CD1c-positive myeloid dendritic cell (primary cell): ENCODE measurements at regions not wholly inside any gene's neighbourhood (a gene's known extent, or its start where the extent isn't known, plus 50 kb on each side); places are given as distances from the start of the nearest gene placed in this dataset.
"Not testable (repeated sequence)": the region's sequence is repeated elsewhere in the genome, so short reads cannot be mapped to it uniquely, and the experiment has no call there.

Experiments
- DNase-seq: peaks from one replicate; pipeline ENCODE4 v3.0.0-alpha.2; 2016; ENCODE audit errors: extremely low spot score

DNA sequence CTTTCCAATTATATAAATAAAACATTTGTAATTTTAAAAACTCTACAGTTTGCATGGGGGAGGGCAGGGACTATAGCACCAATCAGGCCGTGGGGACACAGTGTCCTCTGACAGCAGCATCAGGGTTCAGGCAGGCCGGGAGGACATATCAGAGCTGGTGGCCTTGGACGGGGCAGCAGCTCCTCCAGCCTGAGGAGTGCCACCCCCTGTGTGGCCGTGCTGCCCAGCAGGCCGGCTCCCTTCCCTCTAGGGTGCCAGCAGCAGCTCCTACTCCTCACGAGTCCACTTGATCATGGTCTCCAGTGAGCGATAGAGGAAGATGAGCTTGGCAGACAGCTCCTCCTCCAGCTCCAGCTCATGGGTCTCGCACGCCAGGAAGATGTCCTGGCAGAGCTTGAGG, 144.0 kb upstream of the PHACTR3 start:
- no peak for DNase-seq

DNA sequence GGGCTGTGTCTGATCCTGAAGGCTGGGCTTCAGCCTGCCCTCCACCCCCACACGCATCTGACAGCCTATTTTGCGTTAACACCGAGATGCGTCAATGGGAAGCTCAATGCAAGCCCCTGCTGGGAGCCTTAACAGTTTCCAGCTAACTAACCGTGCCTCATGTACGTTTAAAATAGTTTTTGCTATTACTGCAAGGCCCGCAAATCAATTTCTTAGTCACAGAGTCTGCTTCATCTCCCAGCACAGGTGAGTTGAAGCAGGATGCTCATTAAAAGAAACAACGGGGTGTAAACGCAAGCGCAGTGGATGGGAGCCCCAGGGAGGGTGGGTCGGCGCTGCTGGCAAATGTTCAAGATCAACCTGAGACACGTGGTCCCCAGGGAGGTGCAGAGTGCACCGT, 142.8 kb upstream of the PHACTR3 start:
- no peak for DNase-seq

DNA sequence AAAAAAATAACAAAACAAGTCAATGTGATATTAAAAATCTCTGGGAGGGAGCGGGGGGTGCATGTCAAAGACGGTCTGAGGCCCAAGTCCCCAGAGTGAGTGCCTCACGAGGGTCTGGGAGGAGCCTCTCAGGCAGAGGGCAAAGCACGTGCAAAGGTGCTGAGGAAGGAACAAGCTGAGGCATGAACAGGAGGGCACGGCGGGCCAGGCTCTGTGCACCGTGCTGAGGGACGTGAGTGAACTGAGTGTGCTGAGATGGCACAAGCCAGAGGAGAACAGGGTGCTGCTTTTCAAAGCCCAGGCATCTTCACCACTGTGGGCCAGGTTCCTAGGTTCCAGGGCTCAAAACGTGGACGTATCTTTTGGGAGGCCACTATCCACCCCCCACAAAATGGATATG, 142.1 kb upstream of the PHACTR3 start:
- DNase-seq: no peak

- no peak for DNase-seq
Measured at GRCh38 chr20:59463541-59463940, 140.8 kb upstream of the PHACTR3 start.

- DNase-seq: no peak
Measured at GRCh38 chr20:59466107-59466815, 138.1 kb upstream of the PHACTR3 start.

DNA sequence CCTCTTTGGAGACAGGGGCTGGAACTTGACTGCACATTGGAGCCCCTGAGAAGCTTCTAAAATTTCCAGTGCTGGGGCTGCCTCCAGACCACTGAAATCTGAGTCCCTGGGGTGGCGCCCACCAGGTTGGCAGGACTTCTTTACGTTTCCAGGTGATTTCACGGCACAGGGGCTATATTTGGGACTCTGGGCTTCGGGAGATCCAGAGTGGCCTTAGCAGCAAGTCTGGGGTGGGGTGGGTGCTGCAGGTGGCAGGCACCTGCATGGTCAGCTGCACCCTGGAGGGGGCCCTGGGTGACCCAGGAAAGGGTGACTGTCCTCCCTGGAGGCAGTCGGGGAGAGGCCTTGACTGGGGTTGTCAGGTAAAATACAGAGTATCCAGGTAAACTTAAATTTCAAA, 135.5 kb upstream of the PHACTR3 start:
- no peak for DNase-seq

GRCh38 chr20:59469267-59470252, 134.8 kb upstream of the PHACTR3 start:
- DNase-seq: no peak

GRCh38 chr20:59470521-59470920, 133.8 kb upstream of the PHACTR3 start:
- no peak for DNase-seq

DNA sequence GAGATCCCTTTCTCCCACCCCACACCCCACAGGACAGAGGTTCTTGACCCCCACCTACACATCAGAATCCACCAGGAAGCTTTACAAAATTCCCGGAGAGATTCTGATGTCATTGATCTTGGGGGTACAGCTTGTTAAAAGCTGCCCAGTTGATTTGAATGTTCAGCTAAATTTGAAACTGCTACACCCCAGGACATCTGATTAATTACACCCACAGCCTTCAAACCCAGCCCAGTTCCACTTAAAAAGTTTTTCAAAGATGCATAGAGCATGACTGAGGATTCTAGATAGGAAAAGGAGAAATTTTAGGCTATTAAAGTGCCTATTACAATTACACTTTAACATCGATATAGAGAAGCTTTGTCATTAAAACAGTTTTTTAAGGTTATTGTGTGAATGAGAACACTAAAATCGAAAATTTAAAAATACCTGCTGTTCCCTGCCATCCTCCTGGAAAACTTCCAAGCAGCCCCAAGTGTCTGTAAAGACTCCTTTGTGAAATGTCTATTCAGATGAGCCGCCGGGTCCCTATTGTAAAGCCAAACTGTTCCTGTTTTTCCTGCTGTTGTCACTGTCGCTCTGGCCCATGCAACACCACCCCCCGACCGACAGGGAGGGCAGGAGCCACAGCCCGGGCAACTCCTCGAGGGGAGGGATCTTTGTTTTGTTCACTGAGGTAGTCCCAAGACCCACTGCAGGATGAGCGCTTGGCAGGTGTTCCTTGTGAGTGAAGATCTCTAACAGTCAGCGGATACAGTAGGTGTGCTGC, 132.5 kb upstream of the PHACTR3 start:
- DNase-seq: no peak

- no peak for DNase-seq
Measured at GRCh38 chr20:59473742-59474141, 130.6 kb upstream of the PHACTR3 start.

GRCh38 chr20:59481067-59481466, 123.3 kb upstream of the PHACTR3 start:
- no peak for DNase-seq

DNA sequence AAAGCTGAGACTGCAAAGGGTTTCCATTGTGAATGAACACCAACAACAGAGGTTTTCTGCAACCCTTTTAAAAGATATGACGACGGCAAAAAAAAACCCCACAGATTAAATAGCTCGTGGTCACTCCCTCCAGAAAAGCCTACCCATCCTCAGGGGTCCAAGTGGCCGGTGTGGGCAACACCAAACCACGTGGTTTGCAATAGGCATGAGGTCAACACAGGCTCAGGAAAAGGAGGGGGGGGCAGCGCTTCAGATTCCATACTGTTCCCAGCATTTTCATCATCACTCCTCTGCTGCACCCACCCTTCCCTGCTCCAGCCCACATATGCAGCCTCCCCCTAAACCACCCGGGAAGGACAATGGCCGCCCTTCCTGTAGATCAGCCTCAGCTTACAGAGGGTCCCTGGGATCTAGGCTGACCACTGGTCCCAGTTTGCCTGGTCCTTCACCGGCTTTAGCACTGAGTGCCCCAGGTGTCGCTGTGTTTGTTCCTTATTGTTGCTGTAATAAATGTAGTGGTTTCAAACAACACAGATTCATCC, 122.8 kb upstream of the PHACTR3 start:
- DNase-seq: no peak

GRCh38 chr20:59482351-59483187, 121.8 kb upstream of the PHACTR3 start:
- no peak for DNase-seq

GRCh38 chr20:59483481-59483880, 120.9 kb upstream of the PHACTR3 start:
- DNase-seq: no peak

DNA sequence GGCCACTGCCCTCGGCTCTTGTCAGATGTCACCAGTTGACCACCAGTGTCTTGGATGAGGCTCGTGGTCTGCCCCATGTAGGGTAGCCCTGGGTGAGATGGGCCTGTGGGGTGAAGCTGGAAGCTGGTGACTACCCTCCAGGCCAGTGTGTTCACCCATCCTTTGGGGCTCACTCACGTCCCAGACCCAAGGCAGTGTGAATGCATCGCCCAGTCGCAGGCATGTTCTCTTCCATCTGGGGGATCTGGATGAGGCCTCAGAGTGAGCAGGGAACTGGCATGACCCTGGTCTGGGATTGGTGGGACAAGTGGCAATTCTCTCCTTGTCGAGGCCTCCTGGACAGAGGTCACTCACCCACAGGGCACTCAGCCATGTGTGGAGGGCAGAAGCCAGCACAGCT, 120.1 kb upstream of the PHACTR3 start:
- DNase-seq: no peak

DNA sequence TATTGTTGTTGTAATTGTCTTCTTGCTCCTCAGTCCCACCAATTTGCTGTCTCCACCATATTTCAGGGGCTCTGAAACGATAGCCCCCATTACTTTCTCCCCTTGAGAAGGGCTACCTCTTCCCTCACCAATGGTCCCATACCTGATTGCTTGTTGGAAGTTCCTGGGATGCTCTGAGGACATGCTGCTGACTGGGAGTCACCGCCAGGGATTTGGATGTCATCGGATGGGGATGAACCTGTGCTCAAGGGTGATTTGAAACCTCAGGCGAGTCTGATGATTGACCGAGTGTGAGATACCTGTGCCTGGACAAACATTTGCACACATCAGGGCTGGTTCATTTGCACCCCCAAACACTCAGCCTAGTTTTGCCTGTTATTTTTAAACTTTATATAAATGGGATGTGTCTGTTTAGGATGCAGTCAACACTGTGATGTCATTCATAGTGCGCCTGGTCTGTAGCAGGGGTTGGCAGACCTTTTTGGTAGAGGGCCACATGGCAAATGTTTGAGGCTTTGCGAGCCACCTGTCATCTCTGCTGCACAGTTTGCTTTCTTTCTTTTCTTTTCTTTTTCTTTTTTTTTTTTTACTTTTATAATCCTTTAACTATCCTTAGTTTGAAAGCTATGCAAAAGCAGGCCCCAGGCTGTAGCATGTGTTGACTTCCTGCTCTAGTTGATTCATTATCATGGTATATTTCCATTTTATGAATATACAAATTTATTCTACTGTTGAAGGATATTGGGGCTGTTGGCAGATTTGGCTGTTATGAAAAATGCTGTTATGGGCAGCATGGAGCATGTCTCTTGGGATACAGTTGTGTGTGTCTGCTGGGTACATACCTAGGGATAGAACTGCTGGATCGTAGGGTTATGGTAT, 118.5 kb upstream of the PHACTR3 start:
- DNase-seq: no peak

- DNase-seq: not testable (repeated sequence)
Measured at GRCh38 chr20:59488459-59488858, 115.9 kb upstream of the PHACTR3 start.

DNA sequence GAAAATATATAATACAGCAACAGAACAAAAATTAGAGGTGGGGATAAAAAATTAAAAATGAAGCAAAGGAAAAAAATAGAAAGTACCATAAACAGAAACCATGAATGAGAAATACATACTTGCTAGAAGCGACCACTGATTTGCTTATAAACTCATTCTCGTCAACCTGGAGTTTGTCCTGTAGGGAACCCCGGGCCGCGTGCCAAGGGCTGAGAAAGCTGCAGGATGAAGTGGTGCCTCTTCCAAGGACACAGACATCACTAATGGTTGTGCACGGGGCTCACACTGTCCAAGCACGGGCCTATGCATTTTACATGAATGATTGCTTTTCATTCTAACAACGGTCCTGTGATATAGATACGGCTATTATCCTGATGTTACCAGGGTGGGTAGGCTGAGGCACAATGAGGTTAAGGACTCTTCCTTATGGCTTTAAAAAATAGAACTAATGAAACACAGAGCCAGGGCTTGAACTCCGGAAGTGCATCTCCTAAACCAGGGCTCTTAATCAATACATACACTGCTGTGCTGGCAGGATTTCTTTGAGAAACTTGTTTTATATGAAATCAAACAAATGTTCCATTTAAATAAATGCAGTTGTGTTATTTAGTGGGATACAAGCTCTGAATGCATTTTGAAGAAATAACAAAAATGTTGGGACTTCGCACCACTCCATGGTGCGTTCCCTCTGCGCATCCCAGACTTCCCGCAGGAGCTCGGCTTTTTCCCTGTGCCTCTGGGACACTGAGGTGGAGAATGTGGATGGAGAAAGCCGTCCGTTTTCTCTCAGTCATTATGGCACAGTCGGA, 113.9 kb upstream of the PHACTR3 start:
- DNase-seq: not testable (repeated sequence)

DNA sequence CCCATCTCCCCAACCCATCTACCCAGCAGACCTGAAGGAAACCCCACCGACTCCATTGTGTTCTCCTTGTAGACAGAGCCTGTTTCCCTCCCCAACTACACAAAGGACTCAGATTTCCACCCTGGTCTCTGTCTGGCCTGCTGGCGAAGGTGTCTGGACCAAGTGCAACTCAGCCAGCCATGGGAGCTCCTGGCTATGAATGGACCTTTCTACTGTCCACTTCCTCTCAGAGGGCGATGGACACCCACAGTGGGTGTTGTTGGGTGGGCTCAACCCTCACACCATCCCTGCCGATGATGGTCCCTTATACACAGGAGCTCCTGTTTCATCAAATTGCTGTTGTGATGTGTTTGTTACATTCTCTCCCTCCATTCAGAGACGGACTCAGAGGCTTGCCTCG, 112.5 kb upstream of the PHACTR3 start:
- DNase-seq: no peak
